SU-DHL-6 (cell line): ENCODE measurements at regions not wholly inside any gene's neighbourhood (a gene's known extent, or its start where the extent isn't known, plus 50 kb on each side); places are given as distances from the start of the nearest gene placed in this dataset.

Experiments used
- H2AFZ ChIP-seq: fragments of 200-600 bp; sonication (generic); 2 replicates; pipeline ENCODE4 v1.6.1; 2014; ENCODE audit warnings: low read depth, mild to moderate bottlenecking, moderate library complexity, mixed read lengths, antibody characterized with exemption, low read length; ENCODE audit not compliant: severe bottlenecking
- H3F3A ChIP-seq: fragments of 200-600 bp; shearing (Covaris generic); 2 replicates; pipeline ENCODE4 v1.6.0; 2016; ENCODE audit warnings: antibody characterized with exemption, mild to moderate bottlenecking; ENCODE audit not compliant: insufficient read depth
- H3K27ac ChIP-seq: fragments of 200-600 bp; sonication (generic); 2 replicates; pipeline ENCODE4 v1.5.1; 2016; ENCODE audit warnings: low read depth, mild to moderate bottlenecking, low read length, moderate library complexity, mixed read lengths
- H3K27me3 ChIP-seq: fragments of 200-600 bp; sonication (generic), shearing (Covaris generic); 2 replicates; pipeline ENCODE4 v1.6.0; 2014; ENCODE audit warnings: mild to moderate bottlenecking, low read length
- H3K36me3 ChIP-seq: fragments of 200-600 bp; sonication (generic); 2 replicates; pipeline ENCODE4 v1.6.1; 2014; ENCODE audit warnings: mild to moderate bottlenecking, low read length, mixed read lengths
- H3K4me2 ChIP-seq: fragments of 300-600, 200-600 bp; shearing (Covaris generic), sonication (generic); 2 replicates; pipeline ENCODE4 v1.6.0; 2014; ENCODE audit warnings: low read length, low read depth, mild to moderate bottlenecking; ENCODE audit not compliant: poor library complexity, severe bottlenecking
- H3K4me3 ChIP-seq: fragments of 200-600 bp; sonication (generic); 2 replicates; pipeline ENCODE4 v1.5.1; 2014; ENCODE audit warnings: antibody characterized with exemption, low read length, mild to moderate bottlenecking, mixed read lengths; ENCODE audit not compliant: insufficient read depth, poor library complexity, severe bottlenecking
- H3K79me2 ChIP-seq: fragments of 200-600 bp; sonication (generic); 2 replicates; pipeline ENCODE4 v1.6.1; 2014; ENCODE audit warnings: mild to moderate bottlenecking, low read length, moderate library complexity; ENCODE audit not compliant: insufficient read depth
- H3K9ac ChIP-seq: fragments of 200-600 bp; sonication (generic); 2 replicates; pipeline ENCODE4 v1.7.0; 2014; ENCODE audit warnings: mild to moderate bottlenecking, low read length
- H3K9me2 ChIP-seq: fragments of 200-600 bp; sonication (generic); replicated peaks from 2 replicates; pipeline ENCODE4 v1.6.1; 2014; ENCODE audit warnings: low read length; ENCODE audit not compliant: insufficient read depth
- H3K9me3 ChIP-seq: fragments of 200-600 bp; sonication (generic); 2 replicates; pipeline ENCODE4 v1.6.1; 2014; ENCODE audit warnings: low read length, mixed read lengths; ENCODE audit not compliant: insufficient read depth
- H4K20me1 ChIP-seq: fragments of 200-600 bp; sonication (generic); 2 replicates; pipeline ENCODE4 v1.6.1; 2014; ENCODE audit warnings: low read depth, mild to moderate bottlenecking, antibody characterized with exemption, low read length, moderate library complexity, mixed read lengths
- EZH2phosphoT487 ChIP-seq: fragments of 200-600 bp; sonication (generic), shearing (Covaris generic); conservative IDR thresholded peaks from 2 replicates; pipeline ENCODE4 v1.6.1; 2018; ENCODE audit warnings: mild to moderate bottlenecking, antibody characterized with exemption, low read length, moderate library complexity, mixed read lengths
- TF ChIP-seq, protein P1 (sequence below): fragments of 200-600 bp; sonication (generic); IDR thresholded peaks from one replicate; pipeline ENCODE4 v1.5.1; 2017; ENCODE audit warnings: antibody characterized with exemption, mild to moderate bottlenecking, low read length, moderate library complexity; ENCODE audit not compliant: insufficient read depth, poor library complexity, severe bottlenecking

DNA sequence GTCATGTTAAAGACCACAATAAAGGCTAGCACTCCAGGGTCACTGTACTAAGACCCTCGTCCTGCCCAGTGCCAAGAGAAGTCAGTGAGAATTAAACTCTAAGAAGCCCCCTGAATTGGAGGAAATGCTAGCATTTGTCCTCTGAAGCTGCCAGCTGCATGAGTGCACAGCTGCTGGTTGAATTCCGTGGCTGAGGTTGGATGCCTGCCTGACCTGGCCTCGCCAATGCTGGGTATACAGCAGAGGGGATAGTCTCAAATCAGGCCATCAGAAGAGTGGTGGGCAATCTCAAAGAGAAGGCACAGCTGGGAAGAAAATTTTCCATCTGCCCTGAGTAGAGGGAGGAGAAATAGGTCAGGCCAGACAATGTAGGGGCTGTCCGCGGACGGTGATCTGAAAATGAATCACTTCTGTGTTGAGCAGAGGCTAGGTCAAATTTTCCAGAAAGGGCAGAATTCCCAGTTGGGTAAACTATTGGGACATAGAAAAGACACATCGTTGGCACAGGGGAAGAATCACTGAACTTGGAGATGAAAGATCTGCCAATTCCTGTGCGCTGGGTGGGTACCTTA, 110.5 kb upstream of the AGAP1 start:
- no peaks in the 10 kb centered on the region for H3K27me3 ChIP-seq
- no peaks in the 10 kb centered on the region for H3F3A ChIP-seq
- H2AFZ ChIP-seq, result no peak overlapping the region
- H3K36me3 ChIP-seq, result no peaks in the 10 kb centered on the region
- no peak overlapping the region for H3K4me2 ChIP-seq
- H3K79me2 ChIP-seq, result no peaks in the 10 kb centered on the region
- H3K9me2 ChIP-seq, result no peaks in the 10 kb centered on the region
- TF ChIP-seq EZH2phosphoT487, result no peak
- TF ChIP-seq, protein P1, sequence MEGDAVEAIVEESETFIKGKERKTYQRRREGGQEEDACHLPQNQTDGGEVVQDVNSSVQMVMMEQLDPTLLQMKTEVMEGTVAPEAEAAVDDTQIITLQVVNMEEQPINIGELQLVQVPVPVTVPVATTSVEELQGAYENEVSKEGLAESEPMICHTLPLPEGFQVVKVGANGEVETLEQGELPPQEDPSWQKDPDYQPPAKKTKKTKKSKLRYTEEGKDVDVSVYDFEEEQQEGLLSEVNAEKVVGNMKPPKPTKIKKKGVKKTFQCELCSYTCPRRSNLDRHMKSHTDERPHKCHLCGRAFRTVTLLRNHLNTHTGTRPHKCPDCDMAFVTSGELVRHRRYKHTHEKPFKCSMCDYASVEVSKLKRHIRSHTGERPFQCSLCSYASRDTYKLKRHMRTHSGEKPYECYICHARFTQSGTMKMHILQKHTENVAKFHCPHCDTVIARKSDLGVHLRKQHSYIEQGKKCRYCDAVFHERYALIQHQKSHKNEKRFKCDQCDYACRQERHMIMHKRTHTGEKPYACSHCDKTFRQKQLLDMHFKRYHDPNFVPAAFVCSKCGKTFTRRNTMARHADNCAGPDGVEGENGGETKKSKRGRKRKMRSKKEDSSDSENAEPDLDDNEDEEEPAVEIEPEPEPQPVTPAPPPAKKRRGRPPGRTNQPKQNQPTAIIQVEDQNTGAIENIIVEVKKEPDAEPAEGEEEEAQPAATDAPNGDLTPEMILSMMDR, result no peak
- H3K4me3 ChIP-seq, result no peak overlapping the region
- no peak overlapping the region for H3K27ac ChIP-seq
- H4K20me1 ChIP-seq, result no peaks in the 10 kb centered on the region
- no peak overlapping the region for H3K9ac ChIP-seq
- no peaks in the 10 kb centered on the region for H3K9me3 ChIP-seq

DNA sequence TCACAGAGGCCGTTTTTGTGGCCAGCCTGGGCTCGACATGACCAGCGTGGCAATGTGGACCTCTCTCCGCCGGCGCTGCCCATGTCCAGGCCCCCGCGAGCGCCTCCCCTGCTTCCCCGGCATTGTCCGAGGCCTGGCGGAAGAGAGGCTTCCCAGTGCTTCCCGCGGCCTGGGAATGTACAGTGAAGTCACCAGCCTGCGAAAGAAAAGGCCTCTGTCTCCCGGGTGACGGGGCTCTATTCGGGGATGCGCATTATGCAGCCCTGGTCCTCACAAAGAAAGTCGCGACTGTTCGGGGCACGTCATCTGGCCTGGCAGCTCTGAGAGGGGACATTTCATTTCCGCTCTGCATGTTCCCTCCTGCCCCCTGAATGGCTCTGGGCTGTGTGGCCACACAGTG, 109.2 kb upstream of the AGAP1 start:
- no peak overlapping the region for H3K4me2 ChIP-seq

DNA sequence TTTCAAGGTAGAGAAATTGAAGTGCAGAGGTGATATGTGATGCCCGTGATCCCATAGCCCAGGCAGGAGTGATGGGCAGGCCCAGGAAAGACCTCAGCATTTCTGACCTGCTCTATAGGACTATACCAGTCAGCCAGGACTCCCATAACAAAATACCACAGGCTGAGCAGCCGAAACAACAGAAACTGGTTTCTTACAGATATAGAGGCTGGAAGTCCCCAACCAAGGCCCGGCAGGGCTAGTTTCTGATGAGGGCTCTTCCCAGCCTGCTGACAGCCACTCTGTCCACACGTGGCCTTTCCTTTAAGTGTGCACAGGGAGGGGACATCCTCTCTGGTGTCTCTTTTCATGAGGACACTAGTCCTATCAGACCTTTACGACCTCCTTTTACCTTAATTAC, 104.2 kb upstream of the AGAP1 start:
- Histone ChIP-seq H3K4me2 (no peak overlapping the region), H4K20me1 (no peaks in the 10 kb centered on the region), H3K27ac (no peak overlapping the region), H3K9ac (no peak overlapping the region), H3K79me2 (no peaks in the 10 kb centered on the region), H3K27me3 (no peaks in the 10 kb centered on the region), H3K9me2 (no peaks in the 10 kb centered on the region), H3K4me3 (no peak overlapping the region), H3F3A (no peaks in the 10 kb centered on the region), H2AFZ (no peak overlapping the region), H3K36me3 (no peaks in the 10 kb centered on the region), H3K9me3 (no peaks in the 10 kb centered on the region)
- no peak for TF ChIP-seq EZH2phosphoT487
- TF ChIP-seq, protein P1, result no peak

More for the DNA sequence above, 109.2 kb upstream of the AGAP1 start:
- Histone ChIP-seq H4K20me1 (no peaks in the 10 kb centered on the region), H3K27ac (no peak overlapping the region), H3K9me3 (no peaks in the 10 kb centered on the region), H3K9me2 (no peaks in the 10 kb centered on the region), H2AFZ (no peak overlapping the region), H3K4me3 (no peak overlapping the region), H3K79me2 (no peaks in the 10 kb centered on the region), H3K9ac (no peak overlapping the region), H3K36me3 (no peaks in the 10 kb centered on the region), H3K27me3 (no peaks in the 10 kb centered on the region), H3F3A (no peaks in the 10 kb centered on the region)
- TF ChIP-seq, protein P1, result no peak
- no peak for TF ChIP-seq EZH2phosphoT487
